Gastroesophageal sphincter (tissue), 3 donors: ENCODE measurements at regions not wholly inside any gene's neighbourhood (a gene's known extent, or its start where the extent isn't known, plus 50 kb on each side); places are given as distances from the start of the nearest gene placed in this dataset.

Experiments
- CTCF ChIP-seq, 4 experiments: fragments of 200-600 bp in 2 of 4; fragments of 450-650 bp in 2 of 4; sonication (generic) in 1 of 4; IDR thresholded peaks; one replicate each; pipeline ENCODE4 v1.5.1; 2017 to 2019; ENCODE audit warnings: antibody characterized with exemption in 4 of 4, mild to moderate bottlenecking in 2 of 4, moderate library complexity in 2 of 4
- POLR2A ChIP-seq, 2 donors: fragments of 450-650 bp; IDR thresholded peaks; one replicate each; pipeline ENCODE4 v1.6.1; 2017; ENCODE audit warnings: antibody characterized with exemption in 2 of 2, mild to moderate bottlenecking in 2 of 2, moderate library complexity in 1 of 2
- POLR2AphosphoS5 ChIP-seq: sonication (generic); formaldehyde crosslinking; IDR thresholded peaks from one replicate; pipeline ENCODE4 v1.6.1; 2017; ENCODE audit warnings: antibody characterized with exemption

GRCh38 chrX:68929332-68930150, 100.7 kb downstream of the EFNB1 start:
- TF ChIP-seq CTCF (IDR thresholded peaks at IDR 0.05) (no peak), POLR2A (IDR thresholded peaks at IDR 0.05) (no peak), POLR2AphosphoS5 (no peak)
